IMR-90 (cell line): ENCODE measurements at regions not wholly inside any gene's neighbourhood (a gene's known extent, or its start where the extent isn't known, plus 50 kb on each side); places are given as distances from the start of the nearest gene placed in this dataset.

Experiments
- ATAC-seq: fragments of 200-7000 bp; cut with Tn5 transposase; 2 replicates; pipeline ENCODE4 v1.9.1; 2020; ENCODE audit warnings: low read depth, mild to moderate bottlenecking, moderate library complexity
- BruUV-seq: library from RNA; stranded (reverse); fragments of 400-500 nt; replicated peaks from 2 replicates; lab custom pipeline; 2021; lab: Mats Ljungman, UMichigan
- CTCF ChIA-PET: fragments of 300-600 bp; formaldehyde crosslinking; extraction: SDS; loops from one replicate; lab custom pipeline; 2021; ENCODE audit warnings: antibody characterized with exemption; lab: Yijun Ruan, JAX
- POLR2A ChIA-PET: fragments of 300-600 bp; sonication (Branson Sonifier 250); formaldehyde crosslinking; loops from one replicate; lab custom pipeline; 2022; ENCODE audit warnings: antibody characterized with exemption; ENCODE audit not compliant: unreplicated experiment; lab: Charles Lee
- DNase-seq: peaks from one replicate; pipeline ENCODE4 v3.0.0; 2013
- H2AFZ ChIP-seq: replicated peaks from 2 replicates; pipeline ENCODE3; 2013; ENCODE audit warnings: low read length, mild to moderate bottlenecking; ENCODE audit not compliant: poor library complexity
- H2AK5ac ChIP-seq: 2 replicates; pipeline ENCODE4 v1.6.1; 2013; ENCODE audit warnings: low read depth, low read length, inconsistent platforms
- H2AK9ac ChIP-seq: replicated peaks from 2 replicates; pipeline ENCODE3; 2013; ENCODE audit warnings: mild to moderate bottlenecking, low read depth, low read length, moderate library complexity; ENCODE audit not compliant: poor library complexity
- H2BK120ac ChIP-seq: 2 replicates; pipeline ENCODE4 v1.6.1; 2013; ENCODE audit warnings: low read depth, low read length, inconsistent platforms
- H2BK15ac ChIP-seq: 3 replicates; pipeline ENCODE4 v1.6.1; 2013; ENCODE audit warnings: low read depth, low read length, inconsistent platforms
- H2BK20ac ChIP-seq: 2 replicates; pipeline ENCODE4 v1.6.1; 2013; ENCODE audit warnings: low read depth, mild to moderate bottlenecking, inconsistent platforms, low read length, moderate library complexity
- H2BK5ac ChIP-seq: 2 replicates; pipeline ENCODE4 v1.6.1; 2013; ENCODE audit warnings: mild to moderate bottlenecking, low read depth, low read length, inconsistent platforms; ENCODE audit not compliant: poor library complexity, severe bottlenecking
- H3K14ac ChIP-seq: replicated peaks from 2 replicates; pipeline ENCODE4 v1.6.1; 2013; ENCODE audit warnings: low read depth, low read length, inconsistent platforms
- H3K18ac ChIP-seq: 2 replicates; pipeline ENCODE4 v1.6.1; 2013; ENCODE audit warnings: low read depth, low read length, control low read depth
- H3K23ac ChIP-seq: 2 replicates; pipeline ENCODE4 v1.6.1; 2013; ENCODE audit warnings: low read depth, low read length, inconsistent platforms
- H3K27ac ChIP-seq: 2 replicates; pipeline ENCODE4 v1.5.1; 2013; ENCODE audit warnings: mild to moderate bottlenecking, control low read depth, low read length; ENCODE audit not compliant: insufficient read depth
- H3K27me3 ChIP-seq: 2 replicates; pipeline ENCODE4 v1.6.1; 2013; ENCODE audit warnings: low read length; ENCODE audit not compliant: control insufficient read depth, insufficient read depth
- H3K36me3 ChIP-seq: 2 replicates; pipeline ENCODE4 v1.6.1; 2013; ENCODE audit warnings: low read length, mixed read lengths; ENCODE audit not compliant: control insufficient read depth, insufficient read depth
- H3K4ac ChIP-seq: 2 replicates; pipeline ENCODE4 v1.6.1; 2013; ENCODE audit warnings: low read depth, low read length, inconsistent platforms
- H3K4me1 ChIP-seq: 2 replicates; pipeline ENCODE4 v1.6.1; 2013; ENCODE audit warnings: low read length, mixed read lengths; ENCODE audit not compliant: control insufficient read depth, insufficient read depth
- H3K4me2 ChIP-seq: 2 replicates; pipeline ENCODE4 v1.6.1; 2013; ENCODE audit warnings: low read depth, mild to moderate bottlenecking, control low read depth, low read length, moderate library complexity
- H3K4me3 ChIP-seq: 2 replicates; pipeline ENCODE4 v1.5.1; 2013; ENCODE audit warnings: low read depth, mild to moderate bottlenecking, control low read depth, low read length, moderate library complexity; ENCODE audit not compliant: insufficient read depth
- H3K56ac ChIP-seq: 2 replicates; pipeline ENCODE4 v1.6.1; 2013; ENCODE audit warnings: low read length, inconsistent platforms; ENCODE audit not compliant: insufficient read depth; ENCODE audit errors: extremely low read depth
- H3K79me1 ChIP-seq, 2 experiments: 2 replicates each; pipeline ENCODE4 v1.6.1; 2013; ENCODE audit warnings: low read length in 2 of 2, inconsistent platforms in 1 of 2, low read depth in 1 of 2
- H3K9ac ChIP-seq: 2 replicates; pipeline ENCODE4 v1.6.1; 2013; ENCODE audit warnings: low read depth, low read length, control low read depth
- H3K9me1 ChIP-seq: 2 replicates; pipeline ENCODE4 v1.6.1; 2013; ENCODE audit warnings: low read length, inconsistent platforms; ENCODE audit not compliant: insufficient read depth
- H3K9me3 ChIP-seq: 2 replicates; pipeline ENCODE4 v1.6.1; 2013; ENCODE audit warnings: low read length; ENCODE audit not compliant: control insufficient read depth, insufficient read depth
- H4K20me1 ChIP-seq: 2 replicates; pipeline ENCODE4 v1.6.1; 2013; ENCODE audit warnings: low read length, inconsistent platforms; ENCODE audit not compliant: insufficient read depth
- H4K5ac ChIP-seq: 2 replicates; pipeline ENCODE4 v1.6.1; 2013; ENCODE audit warnings: mild to moderate bottlenecking, low read depth, low read length, control low read depth
- H4K8ac ChIP-seq, 2 experiments: 2 replicates each; pipeline ENCODE4 v1.6.1; 2013; ENCODE audit warnings: low read depth in 2 of 2, low read length in 2 of 2, control low read depth in 1 of 2, inconsistent platforms in 1 of 2
- H4K91ac ChIP-seq: 2 replicates; pipeline ENCODE4 v1.6.1; 2013; ENCODE audit warnings: low read depth, low read length, inconsistent platforms; ENCODE audit not compliant: insufficient read depth
- BHLHE40 ChIP-seq: fragments of 150-350 bp; IDR thresholded peaks from 2 replicates; pipeline ENCODE4 v1.6.1; 2016; ENCODE audit warnings: mild to moderate bottlenecking, low read depth, low read length
- CHD1 ChIP-seq: IDR thresholded peaks from 2 replicates; pipeline ENCODE4 v1.6.1; 2012; ENCODE audit warnings: low read depth, low read length, improper control_type of control experiment
- FOS ChIP-seq: fragments of 150-350 bp; IDR thresholded peaks from 2 replicates; pipeline ENCODE4 v1.6.1; 2016; ENCODE audit warnings: low read depth, low read length
- MAFK ChIP-seq: IDR thresholded peaks from 2 replicates; pipeline ENCODE4 v1.6.1; 2012; ENCODE audit warnings: low read depth, low read length, improper control_type of control experiment
- MAZ ChIP-seq: IDR thresholded peaks from 2 replicates; pipeline ENCODE4 v1.6.1; 2012; ENCODE audit warnings: low read depth, mild to moderate bottlenecking, low read length, improper control_type of control experiment, moderate library complexity, borderline replicate concordance
- NFE2L2 ChIP-seq: fragments of 150-350 bp; IDR thresholded peaks from 2 replicates; pipeline ENCODE4 v1.6.1; 2016; ENCODE audit warnings: low read depth, mild to moderate bottlenecking, low read length
- POLR2A ChIP-seq: IDR thresholded peaks from 2 replicates; pipeline ENCODE4 v1.6.1; 2012; ENCODE audit warnings: mild to moderate bottlenecking, low read depth, low read length
- RAD21 ChIP-seq: IDR thresholded peaks from 2 replicates; pipeline ENCODE4 v1.6.1; 2012; ENCODE audit warnings: low read length, improper control_type of control experiment
- RCOR1 ChIP-seq: IDR thresholded peaks from 2 replicates; pipeline ENCODE4 v1.6.1; 2012; ENCODE audit warnings: mild to moderate bottlenecking, low read length, improper control_type of control experiment; ENCODE audit not compliant: insufficient replicate concordance
- RFX5 ChIP-seq: IDR thresholded peaks from 2 replicates; pipeline ENCODE4 v1.8.0; 2012; ENCODE audit warnings: low read depth, mild to moderate bottlenecking, low read length, moderate library complexity
- WGBS, 2 experiments: methylation state at CpG; one replicate each; pipeline versions ENCODE4 v1.1.5 to v1.1.7; 2013; ENCODE audit warnings: missing lambda C conversion rate in 2 of 2; ENCODE audit not compliant: insufficient read length in 1 of 2; ENCODE audit errors: extremely low coverage in 2 of 2; 5-methylcytosine and 5-hydroxymethylcytosine counted together
- dilution Hi-C: fragments of 300-500 bp; cut with HindIII; formaldehyde crosslinking; loops from one replicate; pipeline ENCODE4 v1.14.3; 2018; ENCODE audit warnings: low sequenced_read_pairs; ENCODE audit not compliant: unreplicated experiment
- in situ Hi-C: fragments of 300-500 bp; cut with MboI; formaldehyde crosslinking; loops from 3 replicates; pipeline ENCODE4 v1.14.3; 2019; ENCODE audit warnings: low sequenced_read_pairs, inconsistent platforms, mixed read lengths
- intact Hi-C: fragments of 100-400 bp; cut with micrococcal nuclease; formaldehyde crosslinking; loops from 2 replicates; pipeline ENCODE4 v1.10.0; 2022
- TF ChIP-seq, protein P1 (sequence below): fragments of 150-350 bp; IDR thresholded peaks from 2 replicates; pipeline ENCODE4 v1.6.1; 2017; ENCODE audit warnings: mild to moderate bottlenecking, antibody characterized with exemption, low read length, low read depth
- TF ChIP-seq, protein P2 (sequence below): fragments of 150-350 bp; IDR thresholded peaks from 2 replicates; pipeline ENCODE4 v1.6.1; 2016; ENCODE audit warnings: low read depth, mild to moderate bottlenecking, low read length, moderate library complexity, borderline replicate concordance

DNA sequence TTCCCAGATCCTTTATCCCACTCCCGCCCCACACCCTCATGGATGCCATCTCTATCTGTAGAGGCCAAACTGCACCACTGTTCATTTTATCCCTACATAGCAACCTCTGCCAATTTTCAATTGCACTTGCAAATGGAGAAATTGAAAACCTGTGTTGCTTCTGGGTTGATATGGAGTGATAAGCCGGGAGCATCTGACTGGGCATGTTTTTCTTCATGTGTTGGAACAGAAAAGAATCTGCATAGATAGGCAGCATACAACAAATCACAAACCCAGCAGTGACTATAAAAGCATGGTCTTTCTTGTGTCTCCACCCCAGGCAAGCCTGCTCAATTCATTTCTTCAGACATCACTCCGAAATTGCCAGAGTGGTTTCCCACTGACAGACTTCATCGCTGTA is 608.8 kb upstream of the CAMK1G start:
- DNase-seq (no peak), ATAC-seq (no peak)
- TF ChIP-seq, protein P1, sequence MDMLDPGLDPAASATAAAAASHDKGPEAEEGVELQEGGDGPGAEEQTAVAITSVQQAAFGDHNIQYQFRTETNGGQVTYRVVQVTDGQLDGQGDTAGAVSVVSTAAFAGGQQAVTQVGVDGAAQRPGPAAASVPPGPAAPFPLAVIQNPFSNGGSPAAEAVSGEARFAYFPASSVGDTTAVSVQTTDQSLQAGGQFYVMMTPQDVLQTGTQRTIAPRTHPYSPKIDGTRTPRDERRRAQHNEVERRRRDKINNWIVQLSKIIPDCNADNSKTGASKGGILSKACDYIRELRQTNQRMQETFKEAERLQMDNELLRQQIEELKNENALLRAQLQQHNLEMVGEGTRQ: no peak
- TF ChIP-seq NFE2L2: no peak
- no peak for TF ChIP-seq FOS
- TF ChIP-seq CHD1: no peak
- TF ChIP-seq RCOR1: no peak
- no peak for TF ChIP-seq RAD21
- TF ChIP-seq, protein P2, sequence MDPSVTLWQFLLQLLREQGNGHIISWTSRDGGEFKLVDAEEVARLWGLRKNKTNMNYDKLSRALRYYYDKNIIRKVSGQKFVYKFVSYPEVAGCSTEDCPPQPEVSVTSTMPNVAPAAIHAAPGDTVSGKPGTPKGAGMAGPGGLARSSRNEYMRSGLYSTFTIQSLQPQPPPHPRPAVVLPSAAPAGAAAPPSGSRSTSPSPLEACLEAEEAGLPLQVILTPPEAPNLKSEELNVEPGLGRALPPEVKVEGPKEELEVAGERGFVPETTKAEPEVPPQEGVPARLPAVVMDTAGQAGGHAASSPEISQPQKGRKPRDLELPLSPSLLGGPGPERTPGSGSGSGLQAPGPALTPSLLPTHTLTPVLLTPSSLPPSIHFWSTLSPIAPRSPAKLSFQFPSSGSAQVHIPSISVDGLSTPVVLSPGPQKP: no peak
- TF ChIP-seq RFX5: no peak
- no peak for TF ChIP-seq MAFK
- TF ChIP-seq POLR2A: no peak
- no peak for TF ChIP-seq BHLHE40
- TF ChIP-seq MAZ: no peak
- Histone ChIP-seq H3K27ac (no peak overlapping the region), H2BK15ac (no peak overlapping the region), H3K18ac (no peak overlapping the region), H4K5ac (no peak overlapping the region), H3K56ac (no peak overlapping the region), H3K14ac (no peak overlapping the region), H3K4me2 (no peak overlapping the region), H4K8ac (no peak overlapping the region), H4K20me1 (no peaks in the 10 kb centered on the region), H2BK5ac (no peak overlapping the region), H3K4me3 (no peak overlapping the region), H3K23ac (no peak overlapping the region), H4K91ac (no peak overlapping the region), H3K27me3 (no peaks in the 10 kb centered on the region), H2BK120ac (no peak overlapping the region), H3K9ac (no peak overlapping the region), H2BK20ac (no peak overlapping the region), H2AFZ (no peak overlapping the region), H2AK5ac (no peak overlapping the region), H3K4ac (no peak overlapping the region), H3K36me3 (no peaks in the 10 kb centered on the region), H3K9me1 (no peaks in the 10 kb centered on the region), H2AK9ac (no peak overlapping the region), H3K4me1 (no peaks in the 10 kb centered on the region), H3K9me3 (peaks cover 6% of the 10 kb centered on the region), H3K79me1 (no peaks in the 10 kb centered on the region)
- dilution Hi-C loops (no loop called here), in situ Hi-C loops (no loop called here), intact Hi-C loops (no loop called here)
- CTCF ChIA-PET: no interaction called here
- POLR2A ChIA-PET: no interaction called here
- no CpG with 5 or more reads among the region's 4 CpGs for WGBS, 2 experiments
- no TSS peak for BruUV-seq
